Progenitor cell of endocrine pancreas (in vitro differentiated cells): ENCODE measurements at regions not wholly inside any gene's neighbourhood (a gene's known extent, or its start where the extent isn't known, plus 50 kb on each side); places are given as distances from the start of the nearest gene placed in this dataset.

Experiments
- DNase-seq: peaks from one replicate; pipeline ENCODE4 v3.0.0; 2021; ENCODE audit warnings: low spot score; ENCODE audit not compliant: unreplicated experiment
- H3K27ac Mint-ChIP-seq: 2 replicates; pipeline ENCODE4 v1.8.0; 2021; ENCODE audit warnings: mild to moderate bottlenecking, moderate library complexity, mixed read lengths
- H3K27me3 Mint-ChIP-seq: 2 replicates; pipeline ENCODE4 v1.8.0; 2021; ENCODE audit warnings: mixed read lengths
- H3K36me3 Mint-ChIP-seq: 2 replicates; pipeline ENCODE4 v1.8.0; 2022; ENCODE audit warnings: mixed read lengths; ENCODE audit not compliant: insufficient read depth
- H3K4me1 Mint-ChIP-seq: 2 replicates; pipeline ENCODE4 v1.8.0; 2021; ENCODE audit warnings: low read depth, mixed read lengths
- H3K4me3 Mint-ChIP-seq: 2 replicates; pipeline ENCODE4 v1.8.0; 2021; ENCODE audit warnings: low read depth, mild to moderate bottlenecking, moderate library complexity, mixed read lengths
- H3K9me3 Mint-ChIP-seq: 2 replicates; pipeline ENCODE4 v1.8.0; 2021; ENCODE audit warnings: low read depth, mixed read lengths
- CTCF ChIP-seq: fragments of 200-600 bp; sonication (generic); IDR thresholded peaks from one replicate; pipeline ENCODE4 v1.5.0; 2021; ENCODE audit warnings: antibody characterized with exemption, mild to moderate bottlenecking; ENCODE audit not compliant: unreplicated experiment

- peaks cover 29% of the 10 kb centered on the region for H3K9me3 Mint-ChIP-seq
- H3K4me1 Mint-ChIP-seq = no peaks in the 10 kb centered on the region
- DNase-seq = no peak
- H3K27me3 Mint-ChIP-seq = no peaks in the 10 kb centered on the region
- H3K4me3 Mint-ChIP-seq = no peak overlapping the region
- H3K27ac Mint-ChIP-seq = no peak overlapping the region
- H3K36me3 Mint-ChIP-seq = no peaks in the 10 kb centered on the region
- TF ChIP-seq CTCF = no peak
These were observed 1037.1 kb upstream of the NUDT12 start for GRCh38 chr5:104599726-104600125.

- H3K4me3 Mint-ChIP-seq = no peak overlapping the region
- H3K27me3 Mint-ChIP-seq = no peaks in the 10 kb centered on the region
- TF ChIP-seq CTCF = no peak
- H3K4me1 Mint-ChIP-seq = no peaks in the 10 kb centered on the region
- peaks cover 23% of the 10 kb centered on the region for H3K9me3 Mint-ChIP-seq
- H3K27ac Mint-ChIP-seq = no peak overlapping the region
- DNase-seq = no peak
- no peaks in the 10 kb centered on the region for H3K36me3 Mint-ChIP-seq
These were observed 1035.7 kb upstream of the NUDT12 start for GRCh38 chr5:104598285-104598684.

GRCh38 chr5:104594850-104595249 is 1032.3 kb upstream of the NUDT12 start:
- no peaks in the 10 kb centered on the region for H3K27me3 Mint-ChIP-seq
- H3K27ac Mint-ChIP-seq = no peak overlapping the region
- H3K4me3 Mint-ChIP-seq = no peak overlapping the region
- no peak for DNase-seq
- H3K9me3 Mint-ChIP-seq = peaks cover 22% of the 10 kb centered on the region
- no peaks in the 10 kb centered on the region for H3K4me1 Mint-ChIP-seq
- H3K36me3 Mint-ChIP-seq = no peaks in the 10 kb centered on the region
- no peak for TF ChIP-seq CTCF

GRCh38 chr5:104576677-104577076 is 1014.1 kb upstream of the NUDT12 start:
- no peaks in the 10 kb centered on the region for H3K9me3 Mint-ChIP-seq
- H3K4me3 Mint-ChIP-seq = no peak overlapping the region
- TF ChIP-seq CTCF = no peak
- no peaks in the 10 kb centered on the region for H3K27me3 Mint-ChIP-seq
- no peak for DNase-seq
- H3K4me1 Mint-ChIP-seq = no peaks in the 10 kb centered on the region
- H3K36me3 Mint-ChIP-seq = no peaks in the 10 kb centered on the region
- H3K27ac Mint-ChIP-seq = no peak overlapping the region

- H3K27me3 Mint-ChIP-seq = no peaks in the 10 kb centered on the region
- no peak for DNase-seq
- no peak overlapping the region for H3K4me3 Mint-ChIP-seq
- H3K4me1 Mint-ChIP-seq = no peaks in the 10 kb centered on the region
- no peak for TF ChIP-seq CTCF
- H3K9me3 Mint-ChIP-seq = peaks cover under 1% of the 10 kb centered on the region
- H3K27ac Mint-ChIP-seq = no peak overlapping the region
- H3K36me3 Mint-ChIP-seq = no peaks in the 10 kb centered on the region
These were observed 1011.5 kb upstream of the NUDT12 start for GRCh38 chr5:104573949-104574709.
